HUES48 (cell line): ENCODE measurements at regions not wholly inside any gene's neighbourhood (a gene's known extent, or its start where the extent isn't known, plus 50 kb on each side); places are given as distances from the start of the nearest gene placed in this dataset.
"Not testable (repeated sequence)": the region's sequence is repeated elsewhere in the genome, so short reads cannot be mapped to it uniquely, and the experiment has no call there.

Experiments
- H3K27ac ChIP-seq: one replicate; pipeline ENCODE4 v1.7.0; 2013; ENCODE audit warnings: low read depth, low read length, inconsistent platforms
- H3K27me3 ChIP-seq: 2 replicates; pipeline ENCODE4 v1.6.1; 2013; ENCODE audit warnings: mild to moderate bottlenecking, low read length; ENCODE audit not compliant: control insufficient read depth, insufficient read depth
- H3K36me3 ChIP-seq: 2 replicates; pipeline ENCODE4 v1.6.1; 2013; ENCODE audit warnings: low read length; ENCODE audit not compliant: control insufficient read depth, insufficient read depth
- H3K4me1 ChIP-seq: 2 replicates; pipeline ENCODE4 v1.6.1; 2013; ENCODE audit warnings: mild to moderate bottlenecking, low read length; ENCODE audit not compliant: control insufficient read depth, insufficient read depth
- H3K4me3 ChIP-seq: 2 replicates; pipeline ENCODE4 v1.5.1; 2013; ENCODE audit warnings: mild to moderate bottlenecking, low read depth, low read length
- H3K9ac ChIP-seq: 2 replicates; pipeline ENCODE4 v1.6.1; 2013; ENCODE audit warnings: mild to moderate bottlenecking, low read depth, low read length, moderate library complexity
- H3K9me3 ChIP-seq: 2 replicates; pipeline ENCODE4 v1.6.1; 2013; ENCODE audit warnings: low read length; ENCODE audit not compliant: control insufficient read depth, insufficient read depth

DNA sequence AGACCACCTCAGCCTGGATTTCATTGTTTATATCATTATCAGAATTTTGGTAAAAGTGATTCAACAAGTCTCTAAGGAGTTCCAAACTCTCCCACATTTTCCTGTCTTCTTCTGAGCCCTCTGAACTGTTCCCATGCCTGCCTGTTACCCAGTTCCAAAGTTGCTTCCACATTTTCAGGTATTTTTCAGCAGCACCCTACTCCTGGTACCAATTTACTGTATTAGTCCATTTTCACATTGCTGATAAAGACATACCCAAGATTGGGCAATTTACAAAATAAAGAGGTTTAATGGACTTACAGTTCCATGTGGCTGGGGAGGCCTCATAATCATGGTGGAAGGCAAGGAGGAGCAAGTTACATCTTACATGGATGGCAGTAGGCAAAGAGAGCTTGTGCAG lies 1087.3 kb downstream of the DIAPH3 start:
- H3K9ac ChIP-seq, H3K27ac ChIP-seq, H3K36me3 ChIP-seq, H3K4me3 ChIP-seq, H3K27me3 ChIP-seq, H3K4me1 ChIP-seq: not testable (repeated sequence)
- peaks cover 32% of the 10 kb centered on the region for H3K9me3 ChIP-seq

DNA sequence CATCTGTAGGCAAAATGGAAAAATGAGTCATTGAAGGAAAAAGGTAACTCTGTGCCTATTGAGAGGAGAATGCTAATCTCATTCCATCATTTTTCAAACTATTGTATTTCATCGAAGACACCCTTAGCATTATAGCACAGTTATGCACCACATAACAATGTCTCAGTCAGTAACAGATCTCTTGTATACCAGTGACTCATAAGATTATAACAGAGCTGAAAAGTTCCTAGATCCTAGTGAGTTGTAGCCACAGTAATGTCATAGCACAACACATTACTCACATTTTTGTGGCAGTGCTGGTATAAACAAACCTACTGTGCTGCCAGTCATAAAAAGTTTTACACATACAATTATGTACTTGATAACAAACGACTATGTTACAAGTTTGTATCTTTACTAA lies 1077.6 kb downstream of the DIAPH3 start:
- no peaks in the 10 kb centered on the region for H3K36me3 ChIP-seq
- H3K9ac ChIP-seq: no peak overlapping the region
- H3K4me3 ChIP-seq: no peak overlapping the region
- no peak overlapping the region for H3K27ac ChIP-seq
- H3K9me3 ChIP-seq: no peaks in the 10 kb centered on the region
- H3K4me1 ChIP-seq: no peaks in the 10 kb centered on the region; the same call in 1 of the 2 replicates
- no peaks in the 10 kb centered on the region for H3K27me3 ChIP-seq

DNA sequence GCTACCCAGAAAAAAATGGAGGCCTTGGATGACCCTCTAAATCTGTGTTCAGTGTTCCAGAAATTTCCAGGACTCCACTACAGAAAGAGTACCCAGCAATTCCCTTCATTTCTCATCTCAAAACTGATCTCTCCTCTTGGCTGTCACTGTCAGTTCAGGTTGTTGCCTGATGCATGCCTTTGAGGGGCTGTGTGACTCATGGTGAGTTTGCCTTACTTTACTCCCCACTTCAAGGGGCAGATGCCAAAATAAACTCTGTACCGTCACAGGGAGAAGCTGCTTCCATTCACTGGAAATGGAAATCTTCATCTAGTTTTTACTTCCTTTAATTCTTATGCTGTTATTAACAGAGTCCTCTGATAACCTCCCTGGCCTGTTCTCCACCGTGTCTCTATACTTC lies 1075.0 kb downstream of the DIAPH3 start:
- Histone ChIP-seq H3K4me1 (no peaks in the 10 kb centered on the region; the same call in 1 of the 2 replicates), H3K9me3 (no peaks in the 10 kb centered on the region), H3K27ac (no peak overlapping the region), H3K4me3 (no peak overlapping the region), H3K9ac (no peak overlapping the region), H3K27me3 (no peaks in the 10 kb centered on the region), H3K36me3 (no peaks in the 10 kb centered on the region)

DNA sequence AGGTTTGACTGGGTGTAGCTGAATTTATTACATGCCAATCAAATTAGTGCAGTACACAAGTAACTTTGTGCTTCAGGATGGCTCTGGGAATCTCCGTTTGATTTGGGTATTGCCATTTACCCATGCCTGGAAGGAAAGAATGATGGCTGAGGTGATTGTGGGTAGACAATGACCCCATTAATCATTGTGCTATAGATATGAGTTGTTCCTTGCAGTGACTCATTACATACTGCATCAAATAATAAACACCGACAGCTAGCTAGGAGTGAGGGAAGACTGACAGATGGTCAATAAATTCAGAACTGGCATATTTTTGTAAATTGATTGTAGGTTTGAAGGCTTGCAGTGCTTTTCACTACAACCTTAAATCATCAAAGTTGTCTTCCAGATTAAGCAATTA lies 1069.5 kb downstream of the DIAPH3 start:
- Histone ChIP-seq H3K27me3 (no peaks in the 10 kb centered on the region), H3K9me3 (no peaks in the 10 kb centered on the region), H3K4me1 (no peaks in the 10 kb centered on the region), H3K4me3 (no peak overlapping the region), H3K36me3 (no peaks in the 10 kb centered on the region), H3K27ac (no peak overlapping the region), H3K9ac (no peak overlapping the region)

DNA sequence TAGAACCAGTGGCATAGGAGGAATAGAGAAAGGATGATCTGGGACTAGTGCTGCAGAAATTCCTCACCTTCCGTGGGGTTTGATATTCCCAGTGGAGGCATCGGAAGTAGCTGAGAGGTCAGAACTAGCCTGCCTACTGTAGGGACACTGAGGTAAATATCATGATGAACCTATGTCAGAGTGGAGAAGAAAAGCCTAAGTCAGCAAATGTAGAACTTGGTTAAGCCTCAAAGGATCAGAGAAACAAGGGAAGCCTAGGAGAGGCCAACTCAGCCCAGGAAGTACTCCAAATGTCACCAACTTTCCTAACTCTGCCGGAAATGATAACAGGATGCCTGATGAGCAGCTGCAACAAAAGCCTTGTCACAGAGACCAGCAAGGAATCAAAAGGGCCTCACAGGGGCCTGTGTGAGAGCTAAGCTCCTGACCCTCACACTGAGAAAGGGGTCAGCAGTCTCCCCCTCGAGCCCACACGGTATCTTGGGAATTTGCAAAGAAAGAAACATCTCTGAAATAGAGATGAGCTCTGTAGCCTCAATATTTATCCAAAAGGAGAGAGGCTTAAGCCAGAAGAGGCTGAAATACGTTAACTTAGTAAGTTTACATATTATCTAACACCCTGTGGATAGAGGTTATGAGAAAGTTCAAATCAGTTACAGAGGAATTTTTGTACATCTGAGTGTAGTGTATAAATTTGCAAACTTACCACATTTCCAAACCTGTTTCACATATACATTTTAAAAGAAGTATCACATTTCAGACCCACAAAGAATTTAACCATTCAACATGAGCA lies 1064.3 kb downstream of the DIAPH3 start:
- Histone ChIP-seq H3K4me1 (no peaks in the 10 kb centered on the region), H3K4me3 (no peak overlapping the region), H3K36me3 (no peaks in the 10 kb centered on the region), H3K9me3 (no peaks in the 10 kb centered on the region), H3K27me3 (no peaks in the 10 kb centered on the region), H3K27ac (no peak overlapping the region), H3K9ac (no peak overlapping the region)

DNA sequence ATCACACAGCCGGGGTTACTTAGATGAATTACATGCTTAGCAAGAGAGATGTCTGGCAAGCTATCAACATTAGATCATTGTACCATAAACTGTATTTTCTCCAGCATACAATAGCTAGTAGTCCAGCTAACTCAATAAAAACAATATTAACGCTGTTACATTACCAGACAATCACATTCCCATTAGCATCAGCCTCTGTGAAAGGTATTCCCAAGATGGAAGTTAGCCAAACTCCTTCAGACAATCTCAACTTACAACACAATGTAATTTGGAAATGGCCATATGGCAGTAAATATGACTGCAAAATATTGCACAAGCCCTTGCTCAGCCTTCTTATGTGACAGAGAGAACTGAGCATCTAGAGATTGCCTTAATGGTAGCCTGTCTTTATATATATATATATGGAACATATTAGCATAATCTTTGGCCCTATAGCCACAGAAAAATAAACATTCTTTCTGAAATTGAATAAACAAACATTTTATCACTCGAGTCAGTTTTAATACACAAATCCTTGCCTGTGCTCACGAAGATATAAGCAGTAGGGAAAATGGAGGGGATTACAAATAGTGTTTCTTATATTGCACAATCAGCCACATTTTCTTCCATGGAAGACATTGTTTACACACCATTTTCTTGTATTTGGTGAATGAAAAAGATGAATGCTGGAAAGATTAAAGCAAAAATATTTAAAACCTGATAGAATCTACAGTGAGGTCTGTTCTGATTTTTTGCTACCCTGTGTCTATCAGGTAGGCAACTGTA lies 1060.5 kb downstream of the DIAPH3 start:
- no peak overlapping the region for H3K27ac ChIP-seq
- no peaks in the 10 kb centered on the region for H3K27me3 ChIP-seq
- H3K4me1 ChIP-seq: no peaks in the 10 kb centered on the region
- no peak overlapping the region for H3K9ac ChIP-seq
- no peaks in the 10 kb centered on the region for H3K36me3 ChIP-seq
- H3K4me3 ChIP-seq: no peak overlapping the region
- no peaks in the 10 kb centered on the region for H3K9me3 ChIP-seq

DNA sequence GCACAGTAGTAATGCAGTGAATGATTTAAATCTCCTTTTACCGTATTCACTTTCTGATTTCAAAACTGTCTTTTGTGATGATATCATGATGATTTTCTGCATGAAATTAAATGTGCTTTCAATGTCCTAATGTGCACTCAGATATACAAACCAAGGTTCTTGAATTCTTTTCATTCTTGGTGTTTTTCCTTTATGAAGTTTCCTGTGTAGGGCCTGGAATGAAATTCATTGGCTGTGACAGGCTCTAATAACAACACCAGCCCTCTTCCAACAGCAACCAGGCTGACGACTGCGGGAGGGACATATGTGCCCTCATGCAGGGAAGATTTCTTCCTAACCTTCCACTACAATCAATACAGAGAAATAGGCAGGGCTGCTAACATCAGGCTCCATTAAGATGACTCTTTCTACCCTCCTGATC lies 1052.0 kb downstream of the DIAPH3 start:
- peaks cover 9% of the 10 kb centered on the region; the same call in 1 of the 2 replicates for H3K4me1 ChIP-seq
- no peak overlapping the region for H3K9ac ChIP-seq
- no peak overlapping the region for H3K27ac ChIP-seq
- H3K27me3 ChIP-seq: no peaks in the 10 kb centered on the region
- H3K4me3 ChIP-seq: no peak overlapping the region
- no peaks in the 10 kb centered on the region for H3K9me3 ChIP-seq
- H3K36me3 ChIP-seq: no peaks in the 10 kb centered on the region

DNA sequence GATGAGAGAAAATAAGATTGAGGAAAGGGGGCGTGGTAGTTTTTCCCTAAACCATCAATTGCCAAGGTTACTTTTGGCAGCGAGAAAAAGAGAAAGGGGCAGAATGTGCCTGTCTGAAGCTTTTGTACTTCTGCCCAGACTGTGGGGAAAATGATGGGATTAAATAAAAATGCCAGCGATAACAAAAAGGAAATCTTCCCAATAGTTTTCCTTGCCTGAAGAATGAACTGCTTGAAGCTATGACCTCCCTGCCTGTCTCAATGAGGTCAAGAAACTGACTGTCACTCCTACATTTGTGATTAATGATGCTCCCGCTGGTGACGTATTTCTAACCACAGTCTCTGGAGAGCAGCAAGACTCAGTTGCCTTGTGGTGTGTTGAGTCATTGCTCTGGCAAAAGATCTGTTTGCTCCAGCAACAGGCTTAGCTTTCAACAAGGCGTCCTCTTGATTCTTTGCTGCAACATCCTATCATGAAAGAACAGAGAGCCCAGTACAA lies 1051.5 kb downstream of the DIAPH3 start:
- no peak overlapping the region for H3K9ac ChIP-seq
- H3K27me3 ChIP-seq: no peaks in the 10 kb centered on the region
- no peak overlapping the region for H3K27ac ChIP-seq
- H3K4me3 ChIP-seq: no peak overlapping the region
- H3K9me3 ChIP-seq: no peaks in the 10 kb centered on the region
- peaks cover 9% of the 10 kb centered on the region; the same call in 1 of the 2 replicates for H3K4me1 ChIP-seq
- H3K36me3 ChIP-seq: no peaks in the 10 kb centered on the region

DNA sequence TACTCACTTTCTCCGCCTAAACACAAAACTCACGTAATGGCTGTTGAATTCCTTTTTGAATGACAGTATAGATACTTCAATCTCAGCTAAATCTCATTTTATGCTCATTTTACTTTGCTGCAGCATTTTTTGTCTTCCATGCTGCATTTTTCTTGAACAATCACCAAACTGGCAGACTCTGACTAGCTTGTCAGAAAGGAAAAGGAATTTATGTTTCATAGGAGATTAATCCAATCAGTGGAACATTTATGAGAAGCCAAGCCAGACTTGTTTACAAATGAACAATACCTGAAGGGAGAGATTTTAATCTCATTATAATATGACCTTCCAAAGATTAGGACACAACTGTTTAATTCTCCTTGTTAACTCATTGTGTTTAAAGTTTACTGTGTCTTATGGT lies 1044.3 kb downstream of the DIAPH3 start:
- H3K4me3 ChIP-seq: no peak overlapping the region
- H3K9ac ChIP-seq: no peak overlapping the region
- H3K4me1 ChIP-seq: no peaks in the 10 kb centered on the region
- no peaks in the 10 kb centered on the region for H3K36me3 ChIP-seq
- no peaks in the 10 kb centered on the region for H3K27me3 ChIP-seq
- H3K9me3 ChIP-seq: no peaks in the 10 kb centered on the region
- H3K27ac ChIP-seq: no peak overlapping the region

DNA sequence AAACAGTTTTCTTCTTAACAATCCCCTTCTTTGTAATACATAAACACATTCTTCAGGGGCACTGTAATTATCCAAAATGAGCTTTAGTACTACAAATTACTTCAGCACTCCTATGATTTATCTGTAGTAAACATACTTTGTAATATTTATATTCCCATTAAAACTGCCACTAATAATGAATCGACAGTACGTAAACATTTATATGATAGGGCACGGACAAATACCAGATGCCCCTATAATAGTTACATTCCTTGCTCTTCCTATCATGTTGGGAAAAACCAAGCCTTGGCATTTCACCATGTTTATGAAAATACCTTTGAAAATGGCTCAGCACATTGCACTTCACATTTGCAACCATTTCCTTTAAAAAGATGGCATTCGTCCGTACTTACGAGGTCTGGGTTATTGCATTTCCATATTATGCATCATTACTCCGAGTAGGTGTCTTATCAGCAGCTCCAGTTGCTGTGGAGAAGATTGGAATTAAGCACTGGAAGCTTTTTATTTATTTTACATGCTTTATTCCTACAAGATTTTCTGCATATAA lies 1043.4 kb downstream of the DIAPH3 start:
- no peaks in the 10 kb centered on the region for H3K9me3 ChIP-seq
- no peak overlapping the region for H3K4me3 ChIP-seq
- H3K4me1 ChIP-seq: no peaks in the 10 kb centered on the region
- no peak overlapping the region for H3K27ac ChIP-seq
- H3K36me3 ChIP-seq: no peaks in the 10 kb centered on the region
- H3K9ac ChIP-seq: no peak overlapping the region
- no peaks in the 10 kb centered on the region for H3K27me3 ChIP-seq

DNA sequence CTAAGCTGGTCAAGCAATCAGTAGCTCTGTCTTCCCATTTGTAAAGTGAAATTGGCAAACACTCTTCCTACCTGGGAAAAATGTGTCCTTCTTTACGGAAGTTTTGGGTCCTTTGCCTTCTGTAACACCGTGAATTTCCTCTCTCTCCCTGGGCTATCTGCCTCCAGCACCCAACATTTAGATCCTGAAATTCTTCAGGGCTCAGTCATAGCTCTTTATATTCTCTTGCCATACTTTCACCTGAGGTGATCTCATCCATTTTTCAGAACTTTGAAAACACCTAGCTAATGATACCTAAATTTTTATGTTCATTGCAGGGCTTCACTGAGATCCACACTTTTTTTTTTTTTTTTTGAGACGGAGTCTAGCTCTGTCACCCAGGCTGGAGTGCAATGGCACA lies 1042.2 kb downstream of the DIAPH3 start:
- no peaks in the 10 kb centered on the region for H3K9me3 ChIP-seq
- H3K4me3 ChIP-seq: no peak overlapping the region
- H3K4me1 ChIP-seq: no peaks in the 10 kb centered on the region
- H3K27ac ChIP-seq: no peak overlapping the region
- H3K27me3 ChIP-seq: no peaks in the 10 kb centered on the region
- no peak overlapping the region for H3K9ac ChIP-seq
- no peaks in the 10 kb centered on the region for H3K36me3 ChIP-seq
